HEK293 (cell line): ENCODE measurements at regions not wholly inside any gene's neighbourhood (a gene's known extent, or its start where the extent isn't known, plus 50 kb on each side); places are given as distances from the start of the nearest gene placed in this dataset.

Experiments used
- CTCF ChIP-seq: fragments of 450-650 bp; formaldehyde crosslinking; IDR thresholded peaks from 2 replicates; pipeline ENCODE4 v1.5.1; 2016; ENCODE audit warnings: missing biosample characterization, missing genetic modification characterization
- PRDM4 ChIP-seq: fragments of 450-650 bp; formaldehyde crosslinking; IDR thresholded peaks from 2 replicates; pipeline ENCODE4 v1.5.1; 2017; ENCODE audit warnings: missing biosample characterization, missing genetic modification characterization
- YY1 ChIP-seq: fragments of 450-650 bp; formaldehyde crosslinking; IDR thresholded peaks from 2 replicates; pipeline ENCODE4 v1.5.1; 2018; ENCODE audit warnings: missing biosample characterization, missing genetic modification characterization
- ZBTB21 ChIP-seq: fragments of 450-650 bp; formaldehyde crosslinking; IDR thresholded peaks from 2 replicates; pipeline ENCODE4 v1.5.1; 2017; ENCODE audit warnings: missing biosample characterization, missing genetic modification characterization
- ZNF274 ChIP-seq, 2 experiments: fragments of 200-500 bp in 1 of 2; fragments of 450-650 bp in 1 of 2; sonication (Bioruptor generic) in 1 of 2; formaldehyde crosslinking in 1 of 2; IDR thresholded peaks; 2 replicates each; pipeline versions ENCODE4 v1.5.1 to v1.6.1; 2014 to 2016; ENCODE audit warnings: borderline replicate concordance in 1 of 2, inconsistent platforms in 1 of 2, low read length in 1 of 2, missing biosample characterization in 1 of 2, missing genetic modification characterization in 1 of 2
- ZNF626 ChIP-seq: fragments of 450-650 bp; sonication (Bioruptor Pico); formaldehyde crosslinking; IDR thresholded peaks from 2 replicates; pipeline ENCODE4 v1.5.1; 2018; ENCODE audit warnings: missing biosample characterization, missing genetic modification characterization, inconsistent platforms
- ZNF654 ChIP-seq: fragments of 450-650 bp; formaldehyde crosslinking; IDR thresholded peaks from 2 replicates; pipeline ENCODE4 v1.5.1; 2016; ENCODE audit warnings: low read depth, missing biosample characterization, missing genetic modification characterization

GRCh38 chr3:127387556-127388153, 99.8 kb upstream of the PRR20G start:
- TF ChIP-seq ZNF626 (tag by site-specific recombination) (no peak), ZNF654 (tag by site-specific recombination) (no peak), PRDM4 (tag by site-specific recombination) (no peak), CTCF (tag by site-specific recombination) (no peak), ZBTB21 (tag by site-specific recombination) (no peak), ZNF274 (IDR thresholded peaks at IDR 0.05; ENCODE audit: low read length) (no peak), ZNF274 (tag by site-specific recombination; IDR thresholded peaks at IDR 0.05; ENCODE audit: borderline replicate concordance) (no peak), YY1 (tag by site-specific recombination) (no peak)
